ENCODE measurements at regions not wholly inside any gene's neighbourhood (a gene's known extent, or its start where the extent isn't known, plus 50 kb on each side); places are given as distances from the start of the nearest gene placed in this dataset.

DNA sequence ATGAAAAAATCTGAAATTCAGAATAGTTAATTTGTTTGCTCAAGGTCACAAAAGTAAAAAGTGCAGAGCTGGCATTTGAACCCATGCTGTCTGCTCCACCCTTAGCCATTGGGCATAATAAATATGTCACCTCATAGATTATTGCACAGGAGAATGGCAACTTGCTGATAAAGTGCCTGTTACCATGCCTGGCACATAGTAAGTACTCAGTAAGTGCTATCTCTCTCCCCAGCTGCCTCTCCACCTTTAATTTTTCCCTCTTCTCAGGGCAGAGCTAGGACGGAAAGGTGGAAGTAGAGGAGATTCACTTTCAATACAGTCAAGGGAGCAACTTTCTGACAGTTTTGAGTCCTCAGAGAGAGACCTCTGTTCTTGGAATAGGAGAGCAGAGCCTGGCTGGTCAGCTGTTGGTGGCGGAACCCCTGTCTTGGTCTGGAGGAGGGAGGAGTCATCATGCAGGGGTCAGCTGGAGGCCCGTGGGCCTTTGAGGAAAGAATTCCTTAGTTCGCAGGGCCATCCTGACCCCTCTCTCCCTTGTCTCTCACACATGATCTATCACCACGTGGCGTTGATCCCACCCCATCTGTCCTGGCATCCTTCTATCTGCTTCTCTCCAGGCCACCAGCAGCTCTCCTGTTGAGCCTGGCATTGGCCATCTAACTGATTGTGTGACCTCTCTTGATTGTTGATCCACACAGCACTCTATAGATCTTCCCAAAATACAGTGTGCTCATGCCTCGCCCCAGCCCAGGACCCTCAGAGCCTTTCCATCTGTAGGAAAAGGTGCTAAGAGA is 149.3 kb downstream of the RPLP1 start:
- no peak for DNase-seq (ENCODE audit: insufficient read length, low spot score)

GRCh38 chr15:69602921-69603320 is 150.3 kb downstream of the RPLP1 start:
- TF ChIP-seq, protein P1, sequence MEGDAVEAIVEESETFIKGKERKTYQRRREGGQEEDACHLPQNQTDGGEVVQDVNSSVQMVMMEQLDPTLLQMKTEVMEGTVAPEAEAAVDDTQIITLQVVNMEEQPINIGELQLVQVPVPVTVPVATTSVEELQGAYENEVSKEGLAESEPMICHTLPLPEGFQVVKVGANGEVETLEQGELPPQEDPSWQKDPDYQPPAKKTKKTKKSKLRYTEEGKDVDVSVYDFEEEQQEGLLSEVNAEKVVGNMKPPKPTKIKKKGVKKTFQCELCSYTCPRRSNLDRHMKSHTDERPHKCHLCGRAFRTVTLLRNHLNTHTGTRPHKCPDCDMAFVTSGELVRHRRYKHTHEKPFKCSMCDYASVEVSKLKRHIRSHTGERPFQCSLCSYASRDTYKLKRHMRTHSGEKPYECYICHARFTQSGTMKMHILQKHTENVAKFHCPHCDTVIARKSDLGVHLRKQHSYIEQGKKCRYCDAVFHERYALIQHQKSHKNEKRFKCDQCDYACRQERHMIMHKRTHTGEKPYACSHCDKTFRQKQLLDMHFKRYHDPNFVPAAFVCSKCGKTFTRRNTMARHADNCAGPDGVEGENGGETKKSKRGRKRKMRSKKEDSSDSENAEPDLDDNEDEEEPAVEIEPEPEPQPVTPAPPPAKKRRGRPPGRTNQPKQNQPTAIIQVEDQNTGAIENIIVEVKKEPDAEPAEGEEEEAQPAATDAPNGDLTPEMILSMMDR (IDR thresholded peaks at IDR 0.05; ENCODE audit: insufficient read depth, missing control alignments) = no peak
- no peak for DNase-seq (ENCODE audit: insufficient read length, low spot score)
- no peak for FAIRE-seq

More for the DNA sequence above, 149.3 kb downstream of the RPLP1 start:
- TF ChIP-seq, protein P1 (IDR thresholded peaks at IDR 0.05; ENCODE audit: insufficient read depth, missing control alignments) = no peak
- FAIRE-seq = no peak

DNA sequence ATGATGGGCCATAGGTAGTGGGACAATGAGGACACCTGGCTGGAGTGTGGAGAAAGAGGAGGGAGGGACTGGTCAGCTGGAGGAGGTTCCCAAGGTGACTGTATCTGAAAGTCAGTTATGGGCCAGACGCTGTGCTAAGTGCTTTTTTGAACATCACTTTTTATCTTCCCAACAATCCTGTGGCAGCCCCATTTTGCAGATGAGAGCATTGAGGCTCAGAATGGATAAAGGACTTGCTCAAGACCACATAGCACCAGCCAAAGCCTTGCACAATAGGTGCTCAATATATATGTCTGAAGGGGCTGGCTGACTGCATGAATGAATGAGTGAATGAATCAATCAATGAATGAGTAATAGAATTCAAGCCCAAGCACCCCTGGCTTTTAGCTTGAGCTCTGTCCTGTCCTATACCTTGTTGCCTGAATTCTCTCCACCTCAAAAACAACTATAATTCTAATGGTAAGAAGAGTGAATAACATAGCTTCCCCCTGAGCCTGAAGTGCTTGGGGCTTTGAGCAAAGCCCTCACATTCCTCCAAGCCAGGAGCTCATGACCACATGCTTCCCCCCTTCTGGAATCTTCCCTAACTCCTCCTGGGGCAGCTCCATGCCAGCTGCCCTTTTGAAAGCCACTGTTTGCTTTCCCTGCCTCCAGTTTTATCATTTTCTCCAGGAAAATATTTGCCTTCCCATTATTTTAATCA is 150.9 kb downstream of the RPLP1 start:
- no peak for FAIRE-seq
- TF ChIP-seq, protein P1 (IDR thresholded peaks at IDR 0.05; ENCODE audit: insufficient read depth, missing control alignments) = no peak

GRCh38 chr15:69604072-69604411 is 151.4 kb downstream of the RPLP1 start:
- DNase-seq (ENCODE audit: insufficient read length, low spot score) (no peak), FAIRE-seq (no peak)
- TF ChIP-seq, protein P1 (IDR thresholded peaks at IDR 0.05; ENCODE audit: insufficient read depth, missing control alignments) = no peak

More for the DNA sequence above, 150.9 kb downstream of the RPLP1 start:
- DNase-seq (ENCODE audit: insufficient read length, low spot score) = no peak

DNA sequence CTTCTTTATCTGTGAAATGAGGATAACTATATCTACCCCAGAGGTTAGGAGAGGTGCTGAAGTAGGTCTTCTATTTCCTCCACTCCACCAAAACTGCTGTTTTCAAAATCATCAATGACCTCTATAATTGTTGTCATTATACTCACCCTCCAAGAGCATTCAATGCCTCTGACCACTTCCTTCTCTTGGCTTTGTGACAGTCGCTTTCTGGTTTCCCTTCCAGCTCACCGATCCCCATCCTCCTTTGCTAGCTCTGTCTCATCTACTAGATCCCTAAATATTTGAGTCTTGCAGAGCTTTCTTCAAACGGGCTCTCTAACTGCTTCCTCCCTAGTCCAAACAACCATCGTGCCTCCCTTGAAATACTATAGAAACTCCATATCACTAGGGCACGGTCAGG is 153.5 kb downstream of the RPLP1 start:
- no peak for FAIRE-seq
- no peak for DNase-seq (ENCODE audit: insufficient read length, low spot score)
- TF ChIP-seq, protein P1 (IDR thresholded peaks at IDR 0.05; ENCODE audit: insufficient read depth, missing control alignments) = no peak

GRCh38 chr15:69606921-69607500 is 154.4 kb downstream of the RPLP1 start:
- DNase-seq (ENCODE audit: insufficient read length, low spot score) (no peak), FAIRE-seq (no peak)
- TF ChIP-seq, protein P1 (IDR thresholded peaks at IDR 0.05; ENCODE audit: insufficient read depth, missing control alignments) = no peak

Data from D721Med (cell line).